GM13977 (cell line): ENCODE measurements at regions not wholly inside any gene's neighbourhood (a gene's known extent, or its start where the extent isn't known, plus 50 kb on each side); places are given as distances from the start of the nearest gene placed in this dataset.
A peak's percentile ranks its signal among the peaks of the same experiment; 100 is the strongest.

Experiments
- DNase-seq: peaks from one replicate; pipeline ENCODE4 v3.0.0; 2012; ENCODE audit warnings: low spot score
- in situ Hi-C: fragments of 300-500 bp; cut with MboI; formaldehyde crosslinking; loops from one replicate; pipeline ENCODE4 v1.12.0; 2022; ENCODE audit warnings: low sequenced_read_pairs, low pct_unique_long_range_greater_than_20kb, mixed read lengths, inconsistent platforms; ENCODE audit not compliant: unreplicated experiment
- TF ChIP-seq, protein P1 (sequence below): IDR thresholded peaks from 2 replicates; pipeline ENCODE4 v1.5.1; 2012; ENCODE audit warnings: mild to moderate bottlenecking, control low read depth; ENCODE audit not compliant: insufficient read depth; ENCODE audit errors: extremely low read depth, missing control alignments

GRCh38 chr9:1878811-1879210, 136.3 kb upstream of the SMARCA2 start:
- in situ Hi-C loops: no loop called here
- DNase-seq: no peak
- TF ChIP-seq, protein P1, sequence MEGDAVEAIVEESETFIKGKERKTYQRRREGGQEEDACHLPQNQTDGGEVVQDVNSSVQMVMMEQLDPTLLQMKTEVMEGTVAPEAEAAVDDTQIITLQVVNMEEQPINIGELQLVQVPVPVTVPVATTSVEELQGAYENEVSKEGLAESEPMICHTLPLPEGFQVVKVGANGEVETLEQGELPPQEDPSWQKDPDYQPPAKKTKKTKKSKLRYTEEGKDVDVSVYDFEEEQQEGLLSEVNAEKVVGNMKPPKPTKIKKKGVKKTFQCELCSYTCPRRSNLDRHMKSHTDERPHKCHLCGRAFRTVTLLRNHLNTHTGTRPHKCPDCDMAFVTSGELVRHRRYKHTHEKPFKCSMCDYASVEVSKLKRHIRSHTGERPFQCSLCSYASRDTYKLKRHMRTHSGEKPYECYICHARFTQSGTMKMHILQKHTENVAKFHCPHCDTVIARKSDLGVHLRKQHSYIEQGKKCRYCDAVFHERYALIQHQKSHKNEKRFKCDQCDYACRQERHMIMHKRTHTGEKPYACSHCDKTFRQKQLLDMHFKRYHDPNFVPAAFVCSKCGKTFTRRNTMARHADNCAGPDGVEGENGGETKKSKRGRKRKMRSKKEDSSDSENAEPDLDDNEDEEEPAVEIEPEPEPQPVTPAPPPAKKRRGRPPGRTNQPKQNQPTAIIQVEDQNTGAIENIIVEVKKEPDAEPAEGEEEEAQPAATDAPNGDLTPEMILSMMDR: no peak

GRCh38 chr9:1879501-1879900, 135.6 kb upstream of the SMARCA2 start:
- peak; percentile 46 for DNase-seq
- TF ChIP-seq, protein P1: no peak
- in situ Hi-C loops: no loop called here

DNA sequence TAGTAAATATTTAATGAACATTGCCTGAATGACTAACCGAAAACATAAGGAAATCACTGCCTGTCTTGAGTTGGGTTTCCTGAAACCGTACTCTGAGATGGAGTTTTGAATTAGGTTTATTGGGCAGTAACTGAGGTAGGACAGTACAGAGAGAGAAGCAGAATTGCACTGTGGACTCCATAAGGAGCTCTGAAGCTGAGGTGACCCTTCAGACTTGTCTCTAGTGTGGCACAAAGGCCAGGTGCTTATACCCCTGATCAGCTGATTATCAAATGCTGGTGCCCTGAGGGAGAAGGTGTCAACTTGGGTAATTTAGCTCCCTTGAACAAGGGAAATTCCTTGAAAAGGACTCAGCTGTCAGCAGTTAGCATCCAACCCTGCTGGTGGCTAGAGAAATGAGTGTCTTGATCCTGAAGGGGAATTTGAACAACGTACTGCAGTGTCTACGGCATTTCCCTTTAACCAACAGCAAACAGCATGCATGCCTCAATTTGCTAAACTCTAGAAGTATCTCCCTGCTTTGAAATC, 135.0 kb upstream of the SMARCA2 start:
- TF ChIP-seq, protein P1: no peak
- in situ Hi-C loops: no loop called here
- DNase-seq: no peak

DNA sequence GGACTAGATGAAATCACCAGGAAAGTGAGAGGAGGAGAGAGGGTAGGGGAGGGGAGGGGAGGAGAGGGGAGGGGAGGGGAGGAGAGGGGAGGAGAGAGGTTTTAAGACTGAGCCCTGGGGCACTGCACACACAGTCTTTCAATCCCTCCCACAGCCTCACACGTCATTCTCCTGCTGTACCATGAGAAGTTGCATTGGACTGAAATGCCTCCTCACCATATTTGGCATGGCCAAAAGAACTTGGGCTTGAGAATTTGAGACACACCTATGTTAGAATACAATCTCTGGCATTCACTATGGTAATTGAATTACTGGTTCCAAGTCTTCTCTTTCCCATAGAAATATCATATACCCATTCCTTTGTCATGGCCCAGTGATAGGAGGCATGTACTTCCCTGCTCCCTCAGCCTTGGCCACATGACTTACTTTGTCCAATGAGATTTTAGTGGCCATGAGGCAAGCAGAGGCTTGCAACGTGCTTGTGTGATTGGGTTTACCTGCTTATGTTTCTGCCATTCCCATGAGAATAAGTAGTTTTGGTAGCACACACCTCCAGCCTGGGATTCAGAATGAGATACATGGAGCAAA, 133.3 kb upstream of the SMARCA2 start:
- in situ Hi-C loops: no loop called here
- DNase-seq: no peak
- TF ChIP-seq, protein P1: no peak

DNA sequence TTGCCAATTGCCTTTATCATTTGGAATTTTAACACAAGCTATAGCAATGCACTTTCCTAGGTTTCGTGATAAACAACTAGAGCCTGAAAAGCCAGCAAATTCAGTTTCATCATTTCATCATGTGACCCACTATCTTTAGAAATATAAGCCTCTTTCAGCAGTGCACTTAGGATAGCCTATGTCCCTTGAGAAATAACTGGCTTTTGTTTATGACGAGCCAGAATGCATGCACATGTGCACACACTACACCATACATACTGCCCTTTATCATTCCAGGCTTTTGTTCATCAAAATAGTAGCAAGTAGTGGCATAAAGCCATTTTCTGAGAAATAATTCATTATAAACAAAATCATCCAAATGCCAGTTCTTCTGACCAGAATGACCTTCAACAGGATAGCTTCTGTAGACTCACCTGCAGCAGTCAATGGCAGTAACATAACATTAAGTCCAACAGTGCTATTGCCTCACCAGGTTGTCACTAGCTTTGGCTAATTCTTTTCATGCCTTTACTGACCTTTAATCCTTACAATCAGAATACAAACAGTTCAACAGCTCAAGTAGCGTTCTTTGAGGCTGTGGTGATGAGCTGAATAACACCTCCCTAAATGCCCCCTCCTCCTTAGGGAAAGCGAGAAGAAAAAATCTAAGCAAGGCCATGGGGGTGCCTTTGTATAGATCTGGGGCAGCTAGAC, 132.3 kb upstream of the SMARCA2 start:
- no peak for DNase-seq
- in situ Hi-C loops: no loop called here

DNA sequence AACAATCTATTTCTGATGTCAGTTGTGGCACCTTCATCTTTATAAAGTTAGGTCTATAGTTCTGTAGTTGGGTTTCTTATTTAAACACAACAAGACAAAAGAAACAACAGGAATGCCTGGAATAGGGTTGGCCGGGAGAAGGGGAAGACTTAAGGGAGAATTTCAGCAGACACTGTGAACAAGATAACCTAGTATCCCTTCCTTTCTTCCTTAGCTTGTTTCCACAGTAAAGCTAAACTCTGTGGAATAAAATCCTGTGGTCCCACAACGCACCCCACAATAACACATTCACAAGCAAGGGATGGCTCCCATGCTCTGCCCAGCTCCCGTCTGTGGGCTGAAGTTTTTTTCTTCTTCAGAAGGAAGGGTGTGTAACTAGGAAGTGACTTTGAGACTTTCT, 124.9 kb upstream of the SMARCA2 start:
- in situ Hi-C loops: no loop called here
- no peak for DNase-seq
- TF ChIP-seq, protein P1: no peak

More for the DNA sequence above, 132.3 kb upstream of the SMARCA2 start:
- TF ChIP-seq, protein P1: no peak
